ENCODE measurements at regions not wholly inside any gene's neighbourhood (a gene's known extent, or its start where the extent isn't known, plus 50 kb on each side); places are given as distances from the start of the nearest gene placed in this dataset.

DNA sequence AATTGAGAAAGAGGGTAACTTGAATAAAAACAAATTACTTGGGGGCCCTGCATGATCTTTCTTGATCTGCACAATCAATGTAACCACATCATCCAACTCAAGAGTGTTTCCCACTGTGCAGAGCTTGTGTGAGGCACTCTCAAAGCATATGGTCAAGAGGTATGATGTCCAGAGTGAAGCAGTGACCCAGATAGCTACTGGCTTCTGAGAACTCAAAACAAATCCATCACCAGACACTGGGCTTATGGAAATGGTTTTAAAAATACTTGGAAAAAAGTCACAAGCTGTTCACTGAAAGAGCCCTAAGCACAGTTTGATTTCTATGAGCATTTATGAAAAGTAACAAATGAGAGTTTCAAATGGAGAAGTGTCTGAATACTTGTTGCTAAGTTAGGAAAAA is 361.0 kb downstream of the GRXCR1 start:
- TF ChIP-seq CTCF (IDR thresholded peaks at IDR 0.05) (no peak), POLR2A (IDR thresholded peaks at IDR 0.05) (no peak)

All from body of pancreas (tissue), 4 donors.